GM10266 (cell line): ENCODE measurements at regions not wholly inside any gene's neighbourhood (a gene's known extent, or its start where the extent isn't known, plus 50 kb on each side); places are given as distances from the start of the nearest gene placed in this dataset.

Experiments used
- DNase-seq: peaks from one replicate; pipeline ENCODE4 v3.0.0; 2012; ENCODE audit errors: extremely low spot score
- CTCF ChIP-seq: IDR thresholded peaks from 2 replicates; pipeline ENCODE4 v1.5.1; 2012; ENCODE audit warnings: mild to moderate bottlenecking, low read depth; ENCODE audit not compliant: control insufficient read depth, insufficient read depth; ENCODE audit errors: missing control alignments

- DNase-seq, result no peak
- no peak for TF ChIP-seq CTCF
Measured at GRCh38 chr15:47409600-47409999, 307.7 kb upstream of the SEMA6D start.

- no peak for DNase-seq
- TF ChIP-seq CTCF, result no peak
Measured at GRCh38 chr15:47410247-47410646, 307.1 kb upstream of the SEMA6D start.

GRCh38 chr15:47411733-47412132, 305.6 kb upstream of the SEMA6D start:
- no peak for TF ChIP-seq CTCF
- DNase-seq, result no peak

- DNase-seq, result no peak
Measured at GRCh38 chr15:47412136-47412535, 305.2 kb upstream of the SEMA6D start.

GRCh38 chr15:47412802-47413201, 304.5 kb upstream of the SEMA6D start:
- TF ChIP-seq CTCF, result no peak

More at GRCh38 chr15:47412136-47412535, 305.2 kb upstream of the SEMA6D start:
- no peak for TF ChIP-seq CTCF

GRCh38 chr15:47414207-47414606, 303.1 kb upstream of the SEMA6D start:
- no peak for TF ChIP-seq CTCF
- no peak for DNase-seq

More at GRCh38 chr15:47412802-47413201, 304.5 kb upstream of the SEMA6D start:
- DNase-seq, result no peak

GRCh38 chr15:47415539-47415971, 301.8 kb upstream of the SEMA6D start:
- no peak for DNase-seq
- no peak for TF ChIP-seq CTCF
